ENCODE measurements at regions not wholly inside any gene's neighbourhood (a gene's known extent, or its start where the extent isn't known, plus 50 kb on each side); places are given as distances from the start of the nearest gene placed in this dataset.

DNA sequence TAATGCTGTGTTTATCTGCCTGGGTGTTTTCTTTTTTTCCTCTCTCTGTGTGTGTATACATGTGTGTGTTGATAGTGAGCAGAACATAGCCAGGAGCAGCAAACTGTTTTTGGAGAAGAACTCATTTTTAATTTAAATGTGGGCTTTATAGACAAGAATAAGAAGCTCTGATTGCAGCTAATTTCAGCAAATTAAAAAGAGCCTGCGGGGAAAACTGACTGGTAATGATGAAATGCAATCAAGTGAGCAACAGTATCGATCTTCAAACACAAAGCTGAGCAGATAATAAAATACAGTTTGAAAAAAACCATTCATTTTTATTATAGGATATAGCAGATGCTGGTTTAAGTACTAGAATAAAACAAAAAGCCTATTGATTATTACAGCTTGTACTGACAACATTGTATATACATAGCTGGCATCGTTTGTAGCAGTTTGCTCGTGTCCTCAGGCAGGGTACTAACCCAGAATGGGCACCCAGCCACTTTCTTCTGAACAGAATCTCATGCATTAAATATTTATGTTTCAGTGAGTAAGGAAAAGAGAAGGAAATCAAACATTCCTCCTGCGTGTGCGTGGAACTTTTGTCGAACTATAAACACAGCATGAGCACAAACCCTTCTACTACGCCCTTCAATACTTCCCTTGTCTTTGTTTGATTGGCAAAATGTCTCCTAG lies 73.5 kb upstream of the ZFP42 start:
- intact Hi-C loops (cut with micrococcal nuclease): no loop called here
- no peak for DNase-seq
- ATAC-seq: no peak

DNA sequence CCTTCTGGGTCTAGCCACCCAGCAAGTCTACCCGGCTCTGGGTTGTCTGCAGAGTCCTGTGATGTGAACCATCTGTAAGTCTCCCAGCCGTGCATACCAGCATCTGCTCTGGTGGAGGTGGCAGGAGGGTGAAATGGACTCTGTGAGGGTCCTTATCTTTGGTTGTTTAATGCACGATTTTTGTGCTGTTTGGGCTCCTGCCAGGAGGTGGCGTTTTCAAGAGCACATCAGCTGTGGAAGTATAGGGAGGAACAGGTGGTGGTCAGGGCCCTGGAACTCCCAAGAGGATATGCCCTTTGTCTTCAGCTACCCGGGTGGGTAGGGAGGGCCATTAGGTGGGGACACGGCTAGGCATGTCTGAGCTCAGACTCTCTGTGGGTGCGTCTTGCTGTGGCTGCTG lies 66.5 kb upstream of the ZFP42 start:
- intact Hi-C loops (cut with micrococcal nuclease): no loop called here
- ATAC-seq: no peak
- no peak for DNase-seq

DNA sequence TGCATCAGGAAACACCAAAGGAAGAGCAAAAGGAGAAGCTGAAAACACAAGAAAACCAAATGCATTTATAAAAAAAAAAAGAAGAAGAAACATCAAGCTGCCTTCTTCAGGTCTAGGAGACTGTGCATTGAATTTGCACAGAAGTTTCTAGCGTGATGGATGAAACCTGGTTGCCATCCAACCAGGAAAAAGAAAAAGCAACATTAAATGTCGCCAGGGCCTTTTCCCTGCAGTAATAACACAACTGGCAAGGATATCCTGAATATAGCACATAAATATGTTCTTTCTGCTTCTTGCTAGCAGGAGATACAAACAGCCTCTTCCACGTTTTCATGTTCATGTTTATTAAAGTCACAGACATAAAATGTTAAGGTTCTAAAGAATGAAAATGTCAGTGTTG lies 60.8 kb upstream of the ZFP42 start:
- no peak for ATAC-seq
- intact Hi-C loops (cut with micrococcal nuclease): no loop called here
- no peak for DNase-seq

DNA sequence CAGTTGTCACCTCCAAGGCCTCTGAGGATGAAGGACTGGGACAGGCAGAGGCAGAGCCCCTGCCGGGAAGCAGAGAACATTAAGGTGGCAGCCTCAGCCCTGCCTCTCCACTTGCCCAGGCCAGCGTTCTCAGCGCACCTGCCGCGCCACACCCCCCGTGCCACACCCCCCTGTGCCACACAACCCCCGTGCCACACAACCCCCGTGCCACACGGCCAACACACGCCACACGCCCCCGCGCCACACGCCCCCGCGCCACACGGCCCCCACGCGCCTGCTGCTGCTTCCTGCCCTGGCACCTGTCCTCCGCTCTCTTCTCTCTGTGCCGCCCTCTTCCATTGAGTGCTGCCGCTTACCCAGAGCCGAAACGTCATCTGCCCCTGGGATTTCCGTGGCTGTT lies 58.0 kb upstream of the ZFP42 start:
- no peak for ATAC-seq
- intact Hi-C loops (cut with micrococcal nuclease): no loop called here
- DNase-seq: no peak

DNA sequence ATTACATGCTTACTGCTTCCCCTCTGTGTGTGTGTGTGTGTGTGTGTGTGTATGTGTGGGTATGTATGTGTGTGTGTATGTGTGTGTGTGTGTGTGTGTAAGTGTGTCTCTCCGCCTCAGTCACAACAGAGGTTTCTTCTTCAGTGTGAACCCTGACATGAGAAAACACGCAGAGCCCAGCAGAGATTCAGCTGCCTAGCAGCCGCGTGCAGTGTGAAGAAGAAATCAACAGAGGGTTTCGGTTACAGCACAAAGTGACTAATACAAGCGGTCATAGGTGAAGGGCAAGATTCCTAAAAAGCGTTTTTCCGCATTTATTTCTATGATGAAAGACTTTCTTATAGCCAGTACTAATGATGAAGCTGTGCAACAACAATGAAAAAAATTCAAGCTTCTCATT lies 55.3 kb upstream of the ZFP42 start:
- DNase-seq (no peak), ATAC-seq (no peak)
- intact Hi-C loops (cut with micrococcal nuclease): no loop called here

DNA sequence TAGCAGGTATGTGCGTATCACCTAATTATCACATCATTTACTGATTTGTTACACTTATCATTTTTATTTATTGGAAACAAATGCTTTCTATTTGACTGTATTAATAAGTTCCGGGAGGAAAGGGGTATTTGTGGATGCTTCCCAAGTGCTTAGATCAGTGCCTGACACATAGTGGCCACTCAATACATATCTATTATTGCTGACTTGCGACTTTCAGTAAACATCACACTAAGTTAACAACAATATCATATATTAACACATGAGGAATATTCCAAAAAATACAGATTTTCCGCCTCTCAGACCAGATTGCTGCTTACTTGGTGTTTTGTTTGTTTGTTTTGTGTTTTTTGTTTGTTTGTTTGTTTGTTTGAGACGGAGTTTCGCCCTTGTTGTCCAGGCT lies 52.6 kb upstream of the ZFP42 start:
- ATAC-seq: no peak
- DNase-seq: no peak
- intact Hi-C loops (cut with micrococcal nuclease): no loop called here

DNA sequence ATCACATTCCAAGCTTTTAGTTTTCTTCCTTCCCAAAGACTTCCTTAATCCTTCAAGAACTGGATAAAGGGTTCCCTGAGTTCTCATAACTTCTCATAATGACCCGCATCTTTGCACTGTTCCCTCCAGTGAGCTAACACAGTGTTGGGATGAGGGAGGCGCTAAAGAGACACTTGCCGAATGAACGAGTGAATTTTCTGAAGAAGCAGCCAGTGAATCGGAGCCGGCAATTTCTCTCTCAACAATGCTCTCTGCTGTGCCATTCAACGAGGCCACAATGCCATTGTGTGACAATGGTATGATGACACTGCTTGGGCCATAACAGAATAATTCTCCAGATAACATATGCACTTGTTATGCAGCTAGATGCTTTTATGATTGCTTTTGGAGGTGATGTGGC lies 51.4 kb upstream of the ZFP42 start:
- intact Hi-C loops (cut with micrococcal nuclease): no loop called here
- no peak for ATAC-seq

More for the DNA sequence above, 51.4 kb upstream of the ZFP42 start:
- no peak for DNase-seq
